ENCODE measurements at regions not wholly inside any gene's neighbourhood (a gene's known extent, or its start where the extent isn't known, plus 50 kb on each side); places are given as distances from the start of the nearest gene placed in this dataset.

DNA sequence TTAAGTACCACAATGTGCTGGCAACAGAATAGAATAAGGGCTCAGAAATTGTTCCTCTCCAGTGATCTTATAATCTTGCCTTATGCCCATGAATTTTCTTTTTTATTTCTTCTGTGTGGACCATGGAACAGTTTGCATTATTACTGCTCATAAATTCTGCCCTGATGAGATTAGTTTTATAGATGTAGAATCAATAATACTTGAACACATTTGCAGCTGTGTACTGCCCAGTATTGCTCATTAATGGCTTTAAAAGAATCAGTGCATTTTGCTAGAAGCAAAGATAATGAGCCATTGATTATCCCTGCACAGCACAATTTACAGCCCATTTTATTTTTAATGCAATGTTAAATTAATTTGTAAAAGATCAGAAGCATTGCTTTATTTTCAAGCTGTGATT, 172.3 kb upstream of the STXBP6 start:
- BruUV-seq (replicated peaks), result no TSS peak
- intact Hi-C loops (cut with micrococcal nuclease; ENCODE audit: unreplicated experiment), result no loop called here
- no peaks in the 10 kb centered on the region for H3K4me1 Mint-ChIP-seq (ENCODE audit: low read depth, unreplicated experiment)
- H3K27ac Mint-ChIP-seq (ENCODE audit: unreplicated experiment), result no peak overlapping the region
- H3K9me3 Mint-ChIP-seq (ENCODE audit: low read depth, unreplicated experiment), result peaks cover 4% of the 10 kb centered on the region
- H3K36me3 Mint-ChIP-seq (ENCODE audit: insufficient read depth, unreplicated experiment), result no peaks in the 10 kb centered on the region
- peaks cover 41% of the 10 kb centered on the region for H3K27me3 Mint-ChIP-seq (ENCODE audit: unreplicated experiment)
- H3K4me3 Mint-ChIP-seq (ENCODE audit: low read depth, unreplicated experiment), result no peak overlapping the region
- CTCF ChIA-PET, result no interaction called here
- no peak for DNase-seq
- TF ChIP-seq, protein P1, sequence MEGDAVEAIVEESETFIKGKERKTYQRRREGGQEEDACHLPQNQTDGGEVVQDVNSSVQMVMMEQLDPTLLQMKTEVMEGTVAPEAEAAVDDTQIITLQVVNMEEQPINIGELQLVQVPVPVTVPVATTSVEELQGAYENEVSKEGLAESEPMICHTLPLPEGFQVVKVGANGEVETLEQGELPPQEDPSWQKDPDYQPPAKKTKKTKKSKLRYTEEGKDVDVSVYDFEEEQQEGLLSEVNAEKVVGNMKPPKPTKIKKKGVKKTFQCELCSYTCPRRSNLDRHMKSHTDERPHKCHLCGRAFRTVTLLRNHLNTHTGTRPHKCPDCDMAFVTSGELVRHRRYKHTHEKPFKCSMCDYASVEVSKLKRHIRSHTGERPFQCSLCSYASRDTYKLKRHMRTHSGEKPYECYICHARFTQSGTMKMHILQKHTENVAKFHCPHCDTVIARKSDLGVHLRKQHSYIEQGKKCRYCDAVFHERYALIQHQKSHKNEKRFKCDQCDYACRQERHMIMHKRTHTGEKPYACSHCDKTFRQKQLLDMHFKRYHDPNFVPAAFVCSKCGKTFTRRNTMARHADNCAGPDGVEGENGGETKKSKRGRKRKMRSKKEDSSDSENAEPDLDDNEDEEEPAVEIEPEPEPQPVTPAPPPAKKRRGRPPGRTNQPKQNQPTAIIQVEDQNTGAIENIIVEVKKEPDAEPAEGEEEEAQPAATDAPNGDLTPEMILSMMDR (IDR thresholded peaks at IDR 0.05; ENCODE audit: unreplicated experiment), result no peak

DNA sequence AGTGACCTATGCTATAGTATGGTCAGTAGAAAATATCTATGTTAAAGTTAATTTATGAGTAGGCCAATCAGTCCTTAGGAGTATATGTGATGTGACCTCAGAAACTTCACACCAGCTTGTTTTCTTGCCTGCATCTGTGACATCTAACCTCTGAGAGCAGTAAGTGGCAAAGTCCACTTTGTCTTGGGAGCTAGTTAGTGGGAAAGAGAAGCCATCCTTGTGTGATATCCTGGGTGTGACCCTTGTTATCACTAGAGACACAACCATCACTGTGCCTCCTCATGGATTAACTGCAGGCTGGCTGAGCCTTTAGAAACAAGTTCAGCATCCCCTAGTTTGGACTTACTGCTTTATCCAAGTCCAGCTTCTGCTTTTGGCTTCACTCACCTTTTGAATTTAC, 170.6 kb upstream of the STXBP6 start:
- Mint-ChIP-seq H3K4me1 (ENCODE audit: low read depth, unreplicated experiment) (no peaks in the 10 kb centered on the region), H3K27me3 (ENCODE audit: unreplicated experiment) (peaks cover 26% of the 10 kb centered on the region), H3K36me3 (ENCODE audit: insufficient read depth, unreplicated experiment) (no peaks in the 10 kb centered on the region), H3K27ac (ENCODE audit: unreplicated experiment) (no peak overlapping the region), H3K4me3 (ENCODE audit: low read depth, unreplicated experiment) (no peak overlapping the region), H3K9me3 (ENCODE audit: low read depth, unreplicated experiment) (no peaks in the 10 kb centered on the region)
- DNase-seq, result no peak
- CTCF ChIA-PET, result no interaction called here
- TF ChIP-seq, protein P1 (IDR thresholded peaks at IDR 0.05; ENCODE audit: unreplicated experiment), result no peak
- intact Hi-C loops (cut with micrococcal nuclease; ENCODE audit: unreplicated experiment), result no loop called here
- BruUV-seq (replicated peaks), result no TSS peak

DNA sequence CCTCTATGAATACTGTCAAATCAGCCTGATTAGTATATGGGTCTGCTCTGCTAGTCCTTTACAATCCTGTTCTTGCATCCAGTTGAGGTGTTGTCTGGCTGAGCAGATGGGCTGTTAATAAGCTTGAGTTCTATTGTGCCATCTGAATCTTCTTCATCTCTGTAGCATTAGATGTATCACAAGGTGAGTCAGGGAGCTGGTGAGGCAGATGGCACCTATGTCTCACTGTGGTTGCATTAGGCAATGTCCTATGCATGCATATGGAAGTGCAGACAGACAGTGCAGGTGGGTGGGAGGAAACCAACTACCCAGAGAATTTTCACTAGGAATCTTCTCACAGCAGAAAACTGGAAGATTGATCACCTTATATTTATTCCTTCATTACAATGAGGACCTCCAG, 165.7 kb upstream of the STXBP6 start:
- no peak overlapping the region for H3K27ac Mint-ChIP-seq (ENCODE audit: unreplicated experiment)
- H3K4me1 Mint-ChIP-seq (ENCODE audit: low read depth, unreplicated experiment), result no peaks in the 10 kb centered on the region
- no peaks in the 10 kb centered on the region for H3K9me3 Mint-ChIP-seq (ENCODE audit: low read depth, unreplicated experiment)
- TF ChIP-seq, protein P1 (IDR thresholded peaks at IDR 0.05; ENCODE audit: unreplicated experiment), result no peak
- intact Hi-C loops (cut with micrococcal nuclease; ENCODE audit: unreplicated experiment), result no loop called here
- no peak overlapping the region for H3K4me3 Mint-ChIP-seq (ENCODE audit: low read depth, unreplicated experiment)
- no peaks in the 10 kb centered on the region for H3K36me3 Mint-ChIP-seq (ENCODE audit: insufficient read depth, unreplicated experiment)
- no TSS peak for BruUV-seq (replicated peaks)
- no peaks in the 10 kb centered on the region for H3K27me3 Mint-ChIP-seq (ENCODE audit: unreplicated experiment)
- no peak for DNase-seq
- CTCF ChIA-PET, result no interaction called here

DNA sequence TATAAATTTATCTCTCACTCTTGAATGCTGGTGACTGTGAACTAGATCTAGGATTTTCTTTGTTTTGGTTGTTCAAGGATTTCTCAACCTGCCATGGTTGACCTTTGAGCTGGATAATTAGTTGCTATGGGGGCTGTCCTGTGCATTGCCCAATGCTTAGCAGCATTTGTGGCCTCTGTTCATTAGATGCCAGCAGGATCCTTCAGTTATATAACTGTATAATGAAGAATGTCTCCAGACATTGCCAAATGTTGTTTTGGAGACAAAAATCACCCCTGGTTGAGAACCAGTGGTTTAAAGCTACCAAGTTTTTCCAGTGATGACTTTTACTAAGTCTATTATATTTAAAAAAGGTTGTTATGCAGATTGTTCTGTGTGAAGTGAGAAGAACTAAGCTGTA, 147.9 kb upstream of the STXBP6 start:
- H3K4me3 Mint-ChIP-seq (ENCODE audit: low read depth, unreplicated experiment), result no peak overlapping the region
- TF ChIP-seq, protein P1 (IDR thresholded peaks at IDR 0.05; ENCODE audit: unreplicated experiment), result no peak
- H3K9me3 Mint-ChIP-seq (ENCODE audit: low read depth, unreplicated experiment), result no peaks in the 10 kb centered on the region
- H3K36me3 Mint-ChIP-seq (ENCODE audit: insufficient read depth, unreplicated experiment), result no peaks in the 10 kb centered on the region
- no peaks in the 10 kb centered on the region for H3K4me1 Mint-ChIP-seq (ENCODE audit: low read depth, unreplicated experiment)
- peaks cover 29% of the 10 kb centered on the region for H3K27me3 Mint-ChIP-seq (ENCODE audit: unreplicated experiment)
- no peak for DNase-seq
- H3K27ac Mint-ChIP-seq (ENCODE audit: unreplicated experiment), result no peak overlapping the region
- intact Hi-C loops (cut with micrococcal nuclease; ENCODE audit: unreplicated experiment), result no loop called here
- no TSS peak for BruUV-seq (replicated peaks)
- CTCF ChIA-PET, result no interaction called here

DNA sequence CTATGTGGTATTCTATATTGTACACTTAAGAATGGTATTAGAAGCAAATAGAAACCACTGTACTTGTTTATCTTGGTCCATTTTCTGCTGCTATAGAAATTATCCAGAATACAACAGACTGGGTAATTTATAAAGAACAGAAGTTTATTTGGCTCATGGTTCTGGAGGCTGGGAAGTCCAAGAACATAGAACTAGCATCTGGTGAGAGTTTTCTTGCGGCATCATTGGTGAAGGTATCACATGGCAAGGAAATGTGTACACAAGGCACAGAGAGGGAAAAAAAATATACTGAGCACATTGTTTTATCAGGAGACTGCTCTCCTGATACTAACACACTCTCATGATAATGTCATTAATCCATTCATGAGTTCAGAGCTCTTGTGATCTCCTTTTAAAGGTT, 130.3 kb upstream of the STXBP6 start:
- no peak overlapping the region for H3K27ac Mint-ChIP-seq (ENCODE audit: unreplicated experiment)
- BruUV-seq (replicated peaks), result no TSS peak

More for the DNA sequence above, 130.3 kb upstream of the STXBP6 start:
- peaks cover 2% of the 10 kb centered on the region for H3K9me3 Mint-ChIP-seq (ENCODE audit: low read depth, unreplicated experiment)
- CTCF ChIA-PET, result no interaction called here
- H3K27me3 Mint-ChIP-seq (ENCODE audit: unreplicated experiment), result peaks cover 4% of the 10 kb centered on the region
- H3K4me1 Mint-ChIP-seq (ENCODE audit: low read depth, unreplicated experiment), result no peaks in the 10 kb centered on the region
- DNase-seq, result no peak
- intact Hi-C loops (cut with micrococcal nuclease; ENCODE audit: unreplicated experiment), result no loop called here
- H3K36me3 Mint-ChIP-seq (ENCODE audit: insufficient read depth, unreplicated experiment), result no peaks in the 10 kb centered on the region
- no peak overlapping the region for H3K4me3 Mint-ChIP-seq (ENCODE audit: low read depth, unreplicated experiment)
- TF ChIP-seq, protein P1 (IDR thresholded peaks at IDR 0.05; ENCODE audit: unreplicated experiment), result no peak

Data from Calu3 (cell line).